ENCODE measurements at regions not wholly inside any gene's neighbourhood (a gene's known extent, or its start where the extent isn't known, plus 50 kb on each side); places are given as distances from the start of the nearest gene placed in this dataset.

DNA sequence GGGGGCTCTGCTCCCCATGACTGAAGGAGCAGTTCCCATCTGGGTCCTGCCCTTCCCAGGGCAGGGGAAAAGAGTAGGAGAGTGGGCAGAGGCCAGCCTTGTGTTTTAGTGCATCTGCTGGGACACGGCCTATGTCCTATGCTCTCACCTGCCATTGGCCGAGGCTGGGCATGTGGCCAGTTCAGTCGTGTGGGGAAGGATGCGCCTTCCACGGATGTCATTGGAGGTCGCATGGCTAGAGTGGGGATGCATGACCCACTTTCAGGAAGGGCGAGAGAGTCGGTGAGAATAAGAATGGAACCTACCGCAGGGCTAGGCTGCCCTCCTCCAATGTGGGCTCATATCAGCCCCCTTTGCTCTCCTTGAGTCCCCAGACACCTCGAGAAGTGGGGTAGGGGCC, 70.9 kb upstream of the HAAO start:
- no peaks in the 10 kb centered on the region for H4K20me1 ChIP-seq (ENCODE audit: insufficient read depth, low read length)
- H3K4me2 ChIP-seq (ENCODE audit: insufficient read depth, low read length), result no peak overlapping the region
- H3K27ac ChIP-seq (ENCODE audit: low read depth, low read length), result no peak overlapping the region
- no peaks in the 10 kb centered on the region for H3K79me2 ChIP-seq (ENCODE audit: insufficient read depth, low read length)
- H3K36me3 ChIP-seq (ENCODE audit: insufficient read depth, low read length), result no peaks in the 10 kb centered on the region
- no peak for TF ChIP-seq CTCF (IDR thresholded peaks at IDR 0.05; ENCODE audit: extremely low read depth, low read depth, low read length)
- no peak for DNase-seq (ENCODE audit: insufficient read length, low spot score, missing footprints)
- H3K9me3 ChIP-seq (ENCODE audit: low read depth, low read length), result peaks cover under 1% of the 10 kb centered on the region
- peaks cover 11% of the 10 kb centered on the region for H3K4me1 ChIP-seq (ENCODE audit: insufficient read depth, low read length)
- no peak overlapping the region for H3K4me3 ChIP-seq (ENCODE audit: insufficient read depth, low read length)
- H3K27me3 ChIP-seq (ENCODE audit: insufficient read depth, low read length), result no peaks in the 10 kb centered on the region
- no peak overlapping the region for H2AFZ ChIP-seq (ENCODE audit: low read length)

DNA sequence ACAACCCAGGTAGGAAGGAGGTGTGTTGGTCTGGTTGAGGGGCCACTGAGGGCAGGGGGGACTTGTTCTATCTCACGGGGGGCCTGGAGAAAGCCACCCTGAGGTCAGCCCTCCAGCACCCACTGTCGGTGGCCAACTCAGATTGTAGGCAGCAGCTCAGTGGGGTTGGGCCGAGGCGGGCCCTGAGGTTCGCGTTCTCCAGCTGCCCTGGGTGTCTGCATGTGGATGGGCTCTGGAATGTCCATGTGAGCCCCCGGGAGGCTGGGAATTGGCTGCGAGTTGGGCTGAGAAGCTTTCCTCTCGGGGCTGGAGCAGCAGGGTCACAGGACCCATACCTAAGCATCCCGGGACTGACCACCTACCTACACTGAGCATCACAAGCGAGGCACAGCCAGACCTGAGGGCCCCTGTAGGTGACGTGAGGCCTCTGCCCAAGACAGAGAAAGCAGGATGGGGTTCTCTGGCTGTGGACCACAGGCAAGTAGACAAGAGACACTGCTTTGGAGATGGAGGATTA, 70.3 kb upstream of the HAAO start:
- no peak for TF ChIP-seq CTCF (IDR thresholded peaks at IDR 0.05; ENCODE audit: extremely low read depth, low read depth, low read length)
- no peak overlapping the region for H3K4me2 ChIP-seq (ENCODE audit: insufficient read depth, low read length)
- no peak for DNase-seq (ENCODE audit: insufficient read length, low spot score, missing footprints)
- H3K4me3 ChIP-seq (ENCODE audit: insufficient read depth, low read length), result no peak overlapping the region
- no peak overlapping the region for H3K27ac ChIP-seq (ENCODE audit: low read depth, low read length)
- H3K27me3 ChIP-seq (ENCODE audit: insufficient read depth, low read length), result no peaks in the 10 kb centered on the region
- H3K36me3 ChIP-seq (ENCODE audit: insufficient read depth, low read length), result no peaks in the 10 kb centered on the region
- H4K20me1 ChIP-seq (ENCODE audit: insufficient read depth, low read length), result no peaks in the 10 kb centered on the region
- peaks cover 11% of the 10 kb centered on the region for H3K4me1 ChIP-seq (ENCODE audit: insufficient read depth, low read length)
- H3K79me2 ChIP-seq (ENCODE audit: insufficient read depth, low read length), result no peaks in the 10 kb centered on the region
- no peaks in the 10 kb centered on the region for H3K9me3 ChIP-seq (ENCODE audit: low read depth, low read length)
- no peak overlapping the region for H2AFZ ChIP-seq (ENCODE audit: low read length)

DNA sequence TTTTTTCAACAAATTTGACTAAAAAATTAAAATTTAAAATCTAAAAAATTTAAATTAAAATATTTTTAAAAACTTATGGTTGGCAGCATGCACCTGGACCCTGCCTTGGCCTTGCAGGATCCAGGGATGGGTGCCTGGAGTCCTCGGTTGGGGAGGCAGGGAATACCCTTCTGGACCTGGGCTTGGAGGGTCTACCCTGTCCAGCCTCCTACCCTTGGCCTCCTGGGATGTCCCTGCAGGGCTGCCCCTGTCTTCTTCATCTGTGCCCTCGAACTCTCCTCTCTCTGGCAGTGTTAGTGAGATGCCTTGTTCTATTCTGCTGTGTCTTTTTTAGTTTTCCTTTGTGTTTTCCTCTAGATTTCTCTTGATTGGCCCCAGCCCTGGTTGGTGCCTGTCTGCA, 68.9 kb upstream of the HAAO start:
- Histone ChIP-seq H3K9me3 (ENCODE audit: low read depth, low read length) (no peaks in the 10 kb centered on the region), H3K79me2 (ENCODE audit: insufficient read depth, low read length) (no peaks in the 10 kb centered on the region), H4K20me1 (ENCODE audit: insufficient read depth, low read length) (no peaks in the 10 kb centered on the region), H3K36me3 (ENCODE audit: insufficient read depth, low read length) (no peaks in the 10 kb centered on the region), H3K4me1 (ENCODE audit: insufficient read depth, low read length) (peaks cover 11% of the 10 kb centered on the region), H2AFZ (ENCODE audit: low read length) (no peak overlapping the region), H3K27ac (ENCODE audit: low read depth, low read length) (no peak overlapping the region), H3K27me3 (ENCODE audit: insufficient read depth, low read length) (no peaks in the 10 kb centered on the region), H3K4me3 (ENCODE audit: insufficient read depth, low read length) (no peak overlapping the region), H3K4me2 (ENCODE audit: insufficient read depth, low read length) (no peak overlapping the region)
- TF ChIP-seq CTCF (IDR thresholded peaks at IDR 0.05; ENCODE audit: extremely low read depth, low read depth, low read length), result no peak
- DNase-seq (ENCODE audit: insufficient read length, low spot score, missing footprints), result no peak

GRCh38 chr2:42860319-42861094, 68.1 kb upstream of the HAAO start:
- TF ChIP-seq CTCF (IDR thresholded peaks at IDR 0.05; ENCODE audit: extremely low read depth, low read depth, low read length), result no peak
- no peaks in the 10 kb centered on the region for H4K20me1 ChIP-seq (ENCODE audit: insufficient read depth, low read length)
- H3K4me1 ChIP-seq (ENCODE audit: insufficient read depth, low read length), result peaks cover 11% of the 10 kb centered on the region
- H3K27ac ChIP-seq (ENCODE audit: low read depth, low read length), result peak overlapping the region; percentile 60
- H3K9me3 ChIP-seq (ENCODE audit: low read depth, low read length), result no peaks in the 10 kb centered on the region
- no peaks in the 10 kb centered on the region for H3K79me2 ChIP-seq (ENCODE audit: insufficient read depth, low read length)
- H3K27me3 ChIP-seq (ENCODE audit: insufficient read depth, low read length), result no peaks in the 10 kb centered on the region
- H3K36me3 ChIP-seq (ENCODE audit: insufficient read depth, low read length), result no peaks in the 10 kb centered on the region
- no peak overlapping the region for H2AFZ ChIP-seq (ENCODE audit: low read length)
- H3K4me3 ChIP-seq (ENCODE audit: insufficient read depth, low read length), result no peak overlapping the region
- DNase-seq (ENCODE audit: insufficient read length, low spot score, missing footprints), result no peak
- H3K4me2 ChIP-seq (ENCODE audit: insufficient read depth, low read length), result no peak overlapping the region

All from osteoblast (primary cell).